ENCODE measurements at regions not wholly inside any gene's neighbourhood (a gene's known extent, or its start where the extent isn't known, plus 50 kb on each side); places are given as distances from the start of the nearest gene placed in this dataset.
"Not testable (repeated sequence)": the region's sequence is repeated elsewhere in the genome, so short reads cannot be mapped to it uniquely, and the experiment has no call there.

DNA sequence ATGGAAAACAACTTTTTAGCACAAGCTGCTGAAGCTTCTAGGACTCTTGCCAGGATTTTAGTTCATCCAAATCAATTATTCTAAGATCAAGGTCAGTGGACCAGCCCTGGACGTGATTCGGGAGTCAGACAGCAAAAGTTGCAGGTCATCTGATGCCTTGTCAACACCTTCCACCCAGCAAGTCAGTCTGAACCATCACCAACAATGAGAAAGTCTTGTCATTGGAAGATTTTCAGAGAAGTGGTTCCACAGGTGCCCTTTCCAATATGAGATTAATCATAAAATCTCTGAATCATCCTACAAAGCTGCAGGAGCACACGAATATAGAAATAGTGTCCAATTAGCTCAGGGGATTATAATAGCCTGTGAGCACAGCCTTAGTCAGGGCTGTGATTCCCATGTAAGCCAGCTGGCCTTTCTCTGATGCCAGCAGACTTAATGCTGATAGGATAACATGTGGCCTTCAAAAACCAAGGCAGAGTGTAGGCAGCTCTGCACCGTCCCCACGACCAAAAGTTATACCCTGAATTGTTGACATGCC, 445.0 kb upstream of the TRPC7 start:
- DNase-seq, result no peak

DNA sequence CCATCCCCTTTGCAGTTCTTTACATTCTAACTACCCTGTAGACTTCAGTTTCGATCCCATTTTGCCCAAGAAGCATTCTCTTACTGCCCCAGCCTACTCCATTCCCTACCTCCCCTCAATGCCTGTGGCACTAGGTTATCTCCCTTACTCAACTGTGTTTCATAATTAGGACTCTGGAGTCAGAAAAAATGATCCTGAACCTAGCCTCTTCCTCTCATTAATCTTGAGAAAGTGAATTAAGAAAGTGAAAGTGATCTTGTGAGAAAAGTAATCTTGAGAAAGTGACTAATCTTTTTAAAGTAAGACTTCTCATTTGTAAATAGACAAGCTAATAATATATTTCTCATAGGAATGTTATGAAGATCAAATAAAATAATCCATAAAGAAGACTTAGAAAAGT, 444.0 kb upstream of the TRPC7 start:
- no peak for DNase-seq

- no peak for DNase-seq
Observed at GRCh38 chr5:136808756-136809155, 443.4 kb upstream of the TRPC7 start.

GRCh38 chr5:136805466-136805865, 440.1 kb upstream of the TRPC7 start:
- no peak for DNase-seq

DNA sequence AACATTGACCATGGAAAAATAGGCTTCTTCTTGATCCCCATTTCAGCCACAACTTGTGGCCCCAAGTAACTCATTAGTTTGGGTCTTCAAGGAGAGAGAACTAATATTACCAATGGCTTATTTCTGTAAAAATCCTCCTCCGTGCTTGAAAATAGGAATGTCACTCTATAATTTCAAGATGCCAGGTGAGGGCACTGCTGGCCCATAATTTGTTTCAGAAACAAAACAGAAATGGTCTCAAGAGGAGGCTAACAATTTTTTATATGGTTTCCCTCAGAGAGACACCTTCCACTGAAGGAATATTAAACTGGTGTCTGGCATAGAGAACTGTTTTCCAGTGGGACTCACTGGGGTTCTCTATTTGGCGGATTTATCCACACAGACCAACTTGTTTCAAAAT, 437.0 kb upstream of the TRPC7 start:
- peak; percentile 1 to 58 (median 55) for DNase-seq

- DNase-seq, result no peak
Observed at GRCh38 chr5:136799806-136800372, 434.5 kb upstream of the TRPC7 start.

GRCh38 chr5:136793300-136793699, 428.0 kb upstream of the TRPC7 start:
- no peak for DNase-seq

- no peak for DNase-seq
Observed at GRCh38 chr5:136781464-136781863, 416.1 kb upstream of the TRPC7 start.

GRCh38 chr5:136780518-136780917, 415.2 kb upstream of the TRPC7 start:
- peak in 1 of 3 experiments; percentile 3 for DNase-seq

DNA sequence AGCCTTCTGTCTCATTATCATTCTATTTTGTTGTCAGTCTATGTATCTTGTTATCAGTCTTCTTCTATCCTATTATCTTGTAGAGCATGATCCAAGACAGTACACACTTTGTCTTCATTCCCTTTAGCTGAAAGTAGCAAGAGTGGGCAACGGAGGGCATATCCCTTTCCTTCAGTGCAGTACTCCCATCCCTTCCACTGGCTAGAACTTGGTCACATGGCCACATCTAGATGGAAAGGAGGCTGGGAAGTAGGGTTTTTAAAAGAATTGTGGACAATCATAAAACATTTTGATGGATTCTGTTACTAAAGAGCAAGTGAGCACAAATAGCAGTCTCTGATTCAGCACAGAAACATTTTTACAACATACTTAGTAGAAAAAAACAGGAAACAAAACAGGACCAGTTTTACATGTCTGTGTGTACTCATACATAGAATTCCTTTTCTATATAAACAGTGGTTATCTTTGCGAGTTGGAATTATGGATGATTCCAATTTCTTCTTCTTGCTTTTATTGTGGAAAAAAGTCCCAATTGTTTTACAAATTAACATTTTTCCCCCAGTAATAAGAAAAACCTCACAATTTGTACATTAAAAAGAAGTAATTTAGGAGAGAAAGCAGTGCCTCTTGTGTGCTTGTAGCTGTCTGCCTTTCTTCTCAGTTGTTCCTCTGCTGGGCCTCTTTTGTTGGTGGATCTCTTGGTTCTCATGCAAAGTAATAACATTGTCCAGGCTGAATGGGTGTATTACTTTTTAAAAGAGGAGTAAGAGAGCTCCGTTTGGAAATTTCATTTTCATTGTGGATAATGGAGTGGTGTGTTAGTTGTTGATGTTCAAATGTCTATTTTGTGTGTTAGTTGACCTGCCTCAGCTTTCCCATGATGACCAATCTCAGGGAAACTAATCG, 410.9 kb upstream of the TRPC7 start:
- no peak for DNase-seq

DNA sequence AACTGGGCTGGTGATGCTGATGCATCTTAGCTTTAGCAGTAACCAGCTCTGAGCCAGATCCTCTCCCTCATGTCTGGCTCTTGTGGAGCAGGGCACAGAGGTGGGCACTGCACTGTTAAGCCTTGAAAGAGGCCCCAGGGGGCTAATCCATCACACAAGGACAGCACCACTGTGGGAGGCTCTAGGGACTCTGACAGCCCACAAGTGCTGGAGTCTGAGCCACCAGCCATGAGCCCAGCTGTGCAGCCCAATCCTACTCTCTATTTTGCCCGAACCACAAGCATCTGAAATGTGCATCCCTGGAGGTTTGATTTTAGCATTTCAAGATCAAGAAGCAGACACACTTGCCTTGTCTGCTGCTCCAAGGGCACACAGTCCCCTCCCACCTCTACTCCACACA, 407.1 kb upstream of the TRPC7 start:
- peak in 1 of 3 experiments; percentile 70 for DNase-seq

DNA sequence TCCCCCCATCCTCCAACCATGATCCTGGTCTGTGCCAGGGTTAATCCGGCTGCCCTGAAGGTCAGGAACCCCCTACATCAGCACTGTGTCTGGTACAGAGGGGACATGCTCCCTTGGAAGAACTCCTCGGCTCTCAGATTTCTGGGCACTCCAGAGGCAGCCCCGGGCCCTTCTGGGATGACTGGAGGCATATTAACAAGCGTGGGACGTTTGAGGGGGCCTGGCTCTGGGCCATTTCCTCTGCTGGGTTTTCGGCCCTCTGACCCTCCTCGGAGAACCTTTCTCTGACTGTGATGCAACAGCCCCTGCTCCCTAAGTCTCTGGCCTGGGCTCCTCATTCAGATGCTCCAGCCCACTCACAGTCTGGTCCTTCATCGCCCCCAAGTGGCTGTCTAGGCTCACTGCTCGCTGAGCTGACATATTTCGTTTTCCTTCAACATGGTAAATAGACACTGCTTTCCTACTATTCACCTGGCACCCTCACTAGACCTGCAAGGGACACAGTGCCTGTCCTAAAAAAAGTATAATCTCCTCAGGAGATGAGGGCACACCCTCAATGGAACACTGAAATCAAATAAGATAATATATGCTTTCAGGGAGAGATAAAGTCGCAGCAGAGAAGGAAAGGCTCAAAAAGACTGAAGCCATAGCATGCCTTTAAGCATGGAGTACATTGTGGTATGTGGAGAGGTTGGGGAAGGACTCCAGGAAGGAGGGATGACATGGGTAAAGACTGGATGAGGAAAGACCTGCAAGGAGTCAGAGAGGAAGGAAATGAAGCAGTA, 404.7 kb upstream of the TRPC7 start:
- DNase-seq, result peak; percentile 28 to 80 (median 72)

GRCh38 chr5:136769093-136769492, 403.7 kb upstream of the TRPC7 start:
- DNase-seq, result peak in 2 of 3 experiments; percentile 9 to 21

DNA sequence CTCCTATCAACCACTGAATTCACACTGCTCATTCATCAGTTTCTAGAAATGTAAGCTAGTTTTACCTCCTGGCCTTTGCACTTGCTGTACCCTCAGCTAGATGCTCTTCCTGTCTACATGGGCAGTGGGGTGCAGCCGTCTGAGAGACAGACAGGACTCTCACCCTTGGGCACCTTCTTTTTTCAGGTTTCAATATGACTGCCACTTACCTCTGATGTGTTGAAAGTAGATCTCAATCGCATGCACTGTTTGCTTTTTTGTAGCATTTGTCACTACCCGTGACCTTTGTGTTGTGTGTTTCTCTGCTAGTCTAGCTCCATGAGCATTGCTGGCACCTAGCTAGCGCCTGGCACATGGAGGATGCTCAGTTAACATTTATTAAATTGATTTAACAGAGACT, 403.1 kb upstream of the TRPC7 start:
- peak in 1 of 3 experiments; percentile 2 for DNase-seq

DNA sequence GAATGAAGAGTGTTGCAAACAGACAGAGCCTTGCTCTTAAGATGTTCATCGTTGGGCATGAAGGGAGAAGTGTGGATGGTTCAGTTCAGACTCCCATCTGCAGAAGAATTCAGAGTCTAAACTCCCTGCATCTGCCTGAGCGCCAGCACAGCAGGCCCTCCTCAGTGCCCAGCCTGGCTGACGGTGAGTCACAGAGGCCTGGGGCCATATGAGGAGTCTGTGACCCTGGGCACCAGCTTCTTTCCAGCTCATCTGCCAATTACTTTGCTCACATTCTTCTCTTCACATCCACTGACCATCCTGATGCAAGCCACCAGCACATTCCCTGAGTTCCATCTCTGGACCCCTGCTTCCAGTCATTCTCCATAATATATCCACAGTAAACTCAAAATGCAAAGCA, 401.1 kb upstream of the TRPC7 start:
- DNase-seq, result no peak

DNA sequence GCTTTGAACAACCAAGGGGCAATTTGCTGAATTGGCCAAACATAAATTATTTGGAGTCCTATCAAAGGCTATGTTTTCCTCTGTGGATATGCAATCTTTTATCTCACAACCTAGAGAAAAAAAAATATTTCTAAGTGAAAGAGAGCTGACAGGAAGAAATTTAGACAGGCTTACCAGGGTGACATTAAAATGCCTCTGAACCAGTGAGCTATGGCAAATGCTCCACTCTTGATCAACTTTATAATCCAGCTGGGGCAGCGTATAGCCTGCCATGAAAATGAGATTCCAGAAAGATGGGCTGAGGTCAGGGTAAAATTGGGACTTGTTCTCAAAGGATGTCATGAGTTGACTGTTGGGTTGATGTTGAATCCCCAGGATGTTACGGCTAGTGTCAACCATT, 399.3 kb upstream of the TRPC7 start:
- no peak for DNase-seq

- DNase-seq, result no peak
Observed at GRCh38 chr5:136763548-136763947, 398.2 kb upstream of the TRPC7 start.

DNA sequence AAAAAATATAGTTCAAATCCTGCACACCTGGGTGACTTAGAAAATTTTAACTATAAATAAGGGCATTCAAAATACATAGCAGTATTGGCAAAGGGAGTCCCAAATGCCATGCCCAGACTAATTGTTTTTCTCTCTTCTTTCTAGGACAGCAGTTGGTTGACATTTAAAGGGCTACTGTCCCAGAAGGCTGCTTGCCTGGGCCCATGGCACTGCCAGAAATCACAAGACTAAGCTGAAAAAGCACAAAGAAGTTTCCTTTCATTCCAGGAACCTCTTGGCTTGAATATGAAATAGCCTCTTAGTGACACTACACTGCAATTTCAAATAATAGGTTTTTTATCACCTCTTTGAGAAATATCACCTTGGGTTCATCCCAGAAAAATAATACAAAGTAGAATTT, 388.9 kb upstream of the TRPC7 start:
- no peak for DNase-seq

GRCh38 chr5:136750224-136750862, 385.0 kb upstream of the TRPC7 start:
- DNase-seq, result no peak

DNA sequence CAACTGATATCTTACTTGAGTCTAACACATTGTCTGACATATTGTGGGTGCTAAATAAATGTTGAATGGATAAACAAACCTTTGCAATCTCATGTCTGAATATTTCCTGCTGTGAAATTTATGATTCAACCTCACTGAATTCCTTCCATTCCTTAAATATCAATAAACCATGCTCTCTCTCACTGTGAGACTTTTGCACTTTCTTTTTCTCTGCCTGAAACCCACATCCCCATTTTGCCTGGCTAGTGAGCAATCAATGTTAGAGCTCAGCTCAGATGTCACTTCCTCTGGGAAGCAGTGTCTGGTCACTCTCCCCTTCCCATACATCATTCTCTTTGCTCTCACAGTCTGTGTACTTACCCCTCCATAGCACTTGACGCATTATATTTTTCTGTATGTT, 383.7 kb upstream of the TRPC7 start:
- no peak for DNase-seq

- no peak for DNase-seq
Observed at GRCh38 chr5:136743052-136743451, 377.7 kb upstream of the TRPC7 start.

DNA sequence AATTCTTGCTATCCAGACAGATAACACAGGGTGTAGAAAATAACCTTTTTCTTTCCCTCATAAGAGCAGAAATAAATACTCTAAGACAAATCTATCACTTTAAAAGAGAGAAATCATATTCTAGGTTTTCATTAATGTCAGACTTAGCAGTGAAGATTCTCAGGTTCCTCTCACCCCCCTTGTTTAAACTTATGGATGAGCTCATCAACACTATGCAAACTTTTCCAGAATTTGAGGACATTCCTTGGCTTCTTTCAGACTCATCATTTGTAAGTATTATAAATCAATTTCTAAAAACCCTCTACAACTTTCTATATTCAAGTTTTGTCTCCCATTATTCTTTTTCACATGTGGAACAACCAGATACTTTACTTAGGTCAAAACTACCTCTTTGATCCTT, 374.9 kb upstream of the TRPC7 start:
- no peak for DNase-seq

GRCh38 chr5:136739271-136739670, 373.9 kb upstream of the TRPC7 start:
- not testable (repeated sequence) for DNase-seq

Measured in NCI-H1417 (cell line).